ENCODE measurements at regions not wholly inside any gene's neighbourhood (a gene's known extent, or its start where the extent isn't known, plus 50 kb on each side); places are given as distances from the start of the nearest gene placed in this dataset.
"Not testable (repeated sequence)": the region's sequence is repeated elsewhere in the genome, so short reads cannot be mapped to it uniquely, and the experiment has no call there.

DNA sequence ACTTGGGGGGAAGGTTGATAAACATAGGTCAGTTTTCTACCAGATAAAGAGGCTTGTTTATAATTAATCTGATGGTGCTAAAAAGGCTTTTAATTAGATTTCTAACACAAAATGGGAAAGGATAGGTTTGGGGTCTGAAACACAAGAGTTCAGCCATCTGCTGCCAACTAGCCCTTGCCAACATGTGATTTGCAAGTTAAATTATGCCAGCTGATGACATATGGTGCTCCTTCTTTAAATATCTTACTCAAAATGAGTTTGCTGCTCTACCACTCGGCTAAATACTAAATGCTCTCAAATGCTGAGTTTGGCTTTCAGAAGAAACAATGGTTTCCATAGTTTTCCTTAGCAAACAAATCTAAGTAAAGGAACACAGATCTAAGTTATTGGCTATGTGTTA, 557.8 kb upstream of the CCDC54 start:
- no peak for DNase-seq (ENCODE audit: low read depth in 2 of 2)

DNA sequence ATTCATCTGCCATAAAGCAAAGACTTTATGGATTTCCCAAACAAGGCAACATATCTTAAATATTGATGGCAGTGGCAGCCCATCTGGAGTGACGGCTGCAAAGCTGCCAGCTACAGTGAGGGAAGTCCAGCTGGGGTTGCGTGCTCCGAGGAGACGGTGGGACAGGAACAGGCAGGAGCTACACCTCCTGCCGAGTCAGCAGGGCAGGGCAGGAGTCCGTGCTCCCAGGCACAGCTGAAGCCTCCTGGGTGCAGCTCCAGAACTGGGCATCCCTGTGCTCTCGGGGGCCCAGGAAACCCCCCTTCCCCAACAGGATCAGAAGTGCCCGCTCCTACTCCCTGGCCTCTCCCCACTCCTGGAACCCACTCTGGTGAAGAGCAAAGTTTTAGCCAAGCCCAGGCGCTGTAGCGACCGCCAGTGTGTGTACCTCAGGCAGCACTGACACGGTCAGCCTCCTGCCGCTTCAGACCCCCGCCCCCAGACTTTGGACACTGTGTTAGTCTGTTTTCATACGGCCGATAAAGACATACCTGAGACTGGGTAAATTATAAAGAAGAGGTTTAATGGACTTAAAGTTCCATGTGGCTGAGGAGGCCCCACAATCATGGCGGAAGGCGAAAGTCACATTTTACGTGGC, 556.4 kb upstream of the CCDC54 start:
- DNase-seq (ENCODE audit: low read depth in 2 of 2) = no peak

DNA sequence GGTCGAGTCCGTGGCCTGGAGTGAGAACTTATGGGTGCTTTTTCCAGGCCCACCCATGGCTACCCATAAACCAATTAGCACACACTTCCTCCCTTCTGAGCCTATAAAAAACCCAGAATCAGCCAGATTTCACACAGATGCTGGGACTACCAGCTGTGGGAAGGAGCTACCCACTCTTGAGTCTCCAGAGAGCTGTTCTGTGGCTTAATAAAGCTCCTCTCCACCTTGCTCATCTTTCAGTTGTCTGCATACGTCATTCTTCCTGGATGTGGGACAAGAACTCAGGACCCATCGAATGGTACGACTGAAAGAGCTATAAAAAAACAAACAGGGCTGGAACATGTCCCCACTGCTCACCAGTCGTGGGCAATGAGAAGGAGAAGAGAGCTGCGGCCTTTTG, 555.4 kb upstream of the CCDC54 start:
- DNase-seq (ENCODE audit: low read depth in 2 of 2) = no peak

DNA sequence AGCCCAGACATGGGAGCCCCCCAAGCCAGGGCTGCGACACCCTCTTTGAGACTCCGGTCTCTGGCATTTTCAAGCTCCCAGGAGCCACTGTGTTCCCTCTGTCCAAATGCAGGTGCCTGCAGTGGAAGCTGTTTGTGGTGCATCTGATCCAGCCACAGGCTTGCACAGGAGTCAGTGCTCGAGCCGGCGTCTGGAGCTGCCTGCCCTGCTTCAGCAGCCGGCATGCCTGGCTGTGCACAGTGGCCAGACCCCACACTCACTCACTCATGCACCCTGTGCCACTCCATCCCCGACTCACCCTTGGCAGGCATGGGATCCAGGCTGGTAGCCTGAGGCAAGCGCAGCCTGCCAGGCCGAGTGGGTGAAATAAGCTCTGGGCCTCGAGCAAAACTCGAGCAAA, 555.0 kb upstream of the CCDC54 start:
- DNase-seq (ENCODE audit: low read depth in 2 of 2) = no peak

DNA sequence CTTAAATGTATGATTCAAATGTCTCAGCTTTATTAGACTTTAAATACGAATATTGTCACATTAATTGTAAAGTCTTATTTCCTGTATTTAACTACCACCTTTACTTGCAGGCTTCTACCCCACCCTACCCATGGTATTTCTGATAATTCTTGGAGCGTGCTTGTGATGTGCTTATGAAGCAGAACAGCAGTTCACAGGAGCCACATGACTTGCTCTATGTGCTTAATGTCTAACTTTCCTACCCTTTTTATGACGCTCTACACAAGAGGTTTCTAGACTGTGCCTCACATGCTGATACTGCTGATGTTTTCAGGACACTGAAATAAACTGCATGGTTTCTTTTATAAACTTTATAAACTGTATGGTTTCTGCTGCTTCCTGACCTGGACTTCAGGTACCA, 553.5 kb upstream of the CCDC54 start:
- DNase-seq (ENCODE audit: low read depth in 2 of 2) = no peak

DNA sequence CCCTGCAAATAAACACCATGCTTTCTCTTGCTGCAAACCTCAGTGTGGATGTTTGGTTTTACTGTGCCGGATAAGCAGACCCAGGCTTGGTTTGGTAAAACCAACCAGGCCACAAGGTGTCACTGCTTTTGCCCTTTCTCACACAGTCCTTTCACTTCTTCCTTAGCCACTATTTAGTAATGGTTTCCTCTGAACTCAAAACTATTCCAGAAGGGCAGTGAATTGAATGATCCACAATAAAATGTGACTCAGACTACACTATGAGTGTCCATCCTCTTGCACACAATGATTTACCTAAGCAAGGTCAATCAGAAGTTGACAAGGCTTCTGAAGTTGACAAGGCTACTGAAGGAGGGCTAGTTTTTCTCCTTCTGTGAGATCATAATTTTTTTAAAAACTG, 552.4 kb upstream of the CCDC54 start:
- DNase-seq (ENCODE audit: low read depth in 2 of 2) = no peak

DNA sequence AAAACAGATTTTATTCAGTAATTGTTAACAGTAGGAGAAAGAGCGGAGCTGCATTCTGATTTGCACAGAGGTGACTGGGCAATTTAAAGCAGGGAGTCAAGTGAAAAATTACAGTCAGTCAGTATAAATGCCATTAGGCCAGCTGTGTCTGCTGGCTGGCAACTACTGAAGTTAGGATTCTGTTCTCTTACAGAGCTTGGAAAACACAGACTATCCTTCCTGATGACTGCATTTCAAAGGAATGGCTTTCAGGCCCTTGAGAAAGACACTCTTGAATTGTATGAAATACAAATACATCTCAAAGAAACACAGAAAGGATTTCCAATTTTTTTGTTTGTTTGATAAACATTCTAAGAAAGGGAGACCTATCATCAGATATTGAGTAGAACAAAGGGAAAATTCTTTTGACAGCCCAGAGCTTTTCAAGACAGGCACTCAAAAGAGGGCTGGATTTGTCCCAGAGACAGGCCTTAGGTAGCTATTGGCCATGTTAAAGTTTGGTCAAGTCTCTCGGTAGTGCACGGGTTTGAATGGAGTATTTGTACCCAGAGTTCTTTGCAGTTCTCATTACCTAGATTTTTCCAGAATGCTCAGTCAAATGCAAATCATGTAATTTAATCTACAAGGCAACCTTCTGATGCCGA, 551.2 kb upstream of the CCDC54 start:
- peak; percentile 55 to 58 for DNase-seq (ENCODE audit: low read depth in 2 of 2)

DNA sequence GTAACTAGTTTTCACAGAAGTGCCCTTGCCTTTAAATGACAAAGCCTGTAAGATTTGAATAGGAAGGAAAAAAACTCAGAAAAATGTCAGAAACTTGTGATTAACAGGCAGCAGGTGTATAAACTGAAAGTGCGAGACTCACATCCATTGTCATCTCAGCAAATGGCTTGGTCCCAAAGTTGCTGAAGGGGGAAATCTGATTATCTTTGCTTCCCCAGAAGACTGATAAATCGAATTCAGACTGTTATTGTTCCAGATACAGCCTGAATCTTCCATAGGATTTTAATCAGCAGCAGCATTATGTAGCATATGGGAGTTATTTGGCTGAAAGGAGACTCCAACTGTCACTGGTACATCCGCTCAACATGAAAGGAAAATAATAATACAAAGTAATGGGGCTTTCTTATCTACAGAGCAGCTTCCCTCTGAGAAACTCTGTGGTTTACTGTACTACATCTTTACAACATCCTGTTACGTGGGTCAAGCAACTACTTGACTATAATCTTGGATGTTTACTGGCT, 550.4 kb upstream of the CCDC54 start:
- DNase-seq (ENCODE audit: low read depth in 2 of 2) = no peak

DNA sequence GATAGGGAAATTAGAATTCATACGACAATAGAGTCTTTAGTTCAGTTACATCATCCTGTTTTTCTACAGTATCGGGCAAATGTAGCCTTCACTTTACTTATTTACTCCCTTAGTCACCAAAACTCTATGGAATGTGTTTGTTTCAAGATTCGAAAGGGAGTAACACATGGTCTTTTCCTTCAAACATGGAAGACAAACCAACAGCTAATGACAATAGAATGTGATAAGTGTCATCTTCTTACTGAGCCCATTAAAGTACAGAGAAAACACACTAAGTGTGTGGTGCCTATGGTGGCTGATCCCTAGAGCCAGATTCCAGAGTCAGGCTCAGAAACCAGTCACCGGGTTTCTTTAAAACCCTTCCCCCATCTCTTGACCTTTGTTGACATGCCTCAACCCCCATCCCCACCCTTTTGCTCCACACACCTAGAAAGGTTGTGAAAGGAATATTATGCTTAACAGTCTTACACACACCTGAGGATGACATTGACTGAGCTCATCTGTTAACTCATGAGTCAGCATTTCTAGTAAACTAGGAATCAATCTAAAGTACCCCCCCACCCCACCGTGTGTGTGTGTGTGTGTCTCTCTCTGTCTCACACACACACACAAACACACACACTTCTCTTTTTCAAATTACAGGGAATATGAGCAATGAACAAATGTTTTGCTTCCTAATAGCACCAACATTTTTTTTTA, 549.6 kb upstream of the CCDC54 start:
- no peak for DNase-seq (ENCODE audit: low read depth in 2 of 2)

DNA sequence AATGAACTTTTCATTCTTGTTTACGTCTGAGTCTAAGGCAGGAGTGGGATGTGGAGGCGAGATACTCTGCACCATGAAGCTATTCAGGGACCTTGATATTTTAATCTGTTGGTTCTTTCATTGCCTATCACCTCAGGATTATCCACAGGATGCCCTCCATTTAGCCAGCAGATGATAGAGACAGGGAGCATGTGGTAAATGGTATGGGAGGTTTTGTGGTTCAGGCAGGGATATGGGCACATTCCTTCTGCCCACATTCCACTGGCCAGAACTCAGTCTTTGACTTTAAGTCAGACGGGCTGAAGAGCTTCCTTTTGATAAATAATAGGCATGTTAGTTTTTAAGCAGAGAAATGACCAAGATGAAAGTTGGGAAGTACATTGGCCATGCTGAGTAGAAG, 548.0 kb upstream of the CCDC54 start:
- no peak for DNase-seq (ENCODE audit: low read depth in 2 of 2)

DNA sequence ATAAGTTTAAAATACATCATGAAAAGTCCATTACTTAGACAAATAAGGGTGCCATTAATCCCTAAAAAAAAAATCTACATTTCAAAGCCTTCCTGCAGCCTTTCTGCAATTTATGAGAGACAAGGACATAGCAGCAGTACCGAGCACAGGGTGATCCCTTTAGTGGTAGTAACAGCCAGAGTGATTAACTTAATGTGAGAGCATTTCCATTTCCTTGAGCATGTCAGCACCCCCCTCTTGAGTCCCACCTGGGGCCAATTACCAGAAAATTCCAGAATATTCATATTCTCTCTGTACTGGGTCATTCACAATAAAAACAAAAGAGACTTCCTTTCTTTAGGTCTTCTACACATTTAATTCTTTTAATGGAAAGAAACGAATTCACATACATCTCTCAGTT, 546.9 kb upstream of the CCDC54 start:
- DNase-seq (ENCODE audit: low read depth in 2 of 2) = no peak

DNA sequence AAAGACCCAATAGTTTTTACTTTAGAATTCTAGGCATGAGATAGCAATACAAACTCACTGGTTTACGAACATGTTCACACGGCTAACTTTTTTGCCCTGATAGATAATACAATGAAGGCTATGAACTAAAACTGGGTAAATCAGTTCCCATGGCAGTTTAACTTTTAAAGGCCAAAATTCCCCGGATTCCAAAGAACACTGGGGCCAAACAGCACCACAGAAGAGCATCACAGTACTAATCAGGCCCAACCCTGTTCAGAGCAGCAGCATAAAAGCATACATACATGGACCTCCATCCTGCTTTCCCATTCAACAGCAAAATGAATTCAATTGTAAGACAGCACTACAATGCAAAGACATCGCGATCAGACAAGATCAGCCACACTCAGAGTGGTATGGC, 540.3 kb upstream of the CCDC54 start:
- no peak for DNase-seq (ENCODE audit: low read depth in 2 of 2)

DNA sequence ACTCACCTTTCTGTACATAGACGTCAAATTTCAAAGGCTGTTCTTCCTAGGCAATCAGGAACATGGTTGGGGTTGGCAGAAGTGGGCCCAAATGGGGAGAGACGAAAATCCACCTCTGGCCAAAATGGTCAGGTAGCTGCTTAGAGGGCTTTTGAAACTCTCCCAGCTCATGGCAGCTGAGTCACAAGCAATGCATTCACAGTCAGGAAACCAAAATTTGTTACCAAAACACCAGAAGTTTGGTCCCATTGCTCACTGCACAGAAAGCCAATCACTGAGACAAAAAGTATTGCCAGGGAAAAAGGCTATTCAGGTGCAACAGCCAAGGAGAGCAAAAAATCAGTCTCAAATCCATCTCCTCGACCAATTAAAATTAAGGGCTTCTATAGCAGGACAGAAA, 539.6 kb upstream of the CCDC54 start:
- DNase-seq (ENCODE audit: low read depth in 2 of 2) = no peak

DNA sequence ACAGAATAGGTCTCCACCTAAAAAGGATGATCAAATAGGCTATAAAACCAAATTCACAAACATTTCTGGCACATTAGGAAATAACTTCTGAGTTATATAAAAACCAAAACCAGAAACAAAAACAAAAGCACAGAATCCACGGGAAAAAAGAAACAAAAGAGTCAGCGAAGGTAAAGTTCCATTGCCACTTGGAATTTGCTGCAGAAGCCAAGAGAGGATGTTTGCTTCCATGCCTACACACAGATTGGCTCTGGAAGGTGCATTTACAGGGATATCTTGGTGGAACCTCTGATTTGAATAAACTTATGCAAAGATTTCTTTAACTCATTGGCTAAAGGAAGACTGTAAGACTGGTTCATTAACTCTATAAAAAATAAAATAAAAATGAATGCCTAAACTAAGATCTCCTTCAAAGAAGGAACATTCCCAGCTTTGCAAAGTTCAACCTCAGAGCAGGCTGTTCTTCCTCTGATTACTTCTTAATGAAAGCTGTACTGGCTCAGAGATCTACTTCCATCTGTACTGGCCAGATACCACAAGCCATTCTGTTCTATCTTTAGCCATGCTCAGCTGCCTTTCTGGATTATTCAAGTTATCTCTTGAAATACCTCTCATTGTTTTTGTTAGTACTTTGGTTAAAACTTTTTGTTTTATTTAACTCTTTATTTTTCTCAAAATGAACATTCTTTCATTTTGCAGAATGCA, 537.5 kb upstream of the CCDC54 start:
- no peak for DNase-seq (ENCODE audit: low read depth in 2 of 2)

DNA sequence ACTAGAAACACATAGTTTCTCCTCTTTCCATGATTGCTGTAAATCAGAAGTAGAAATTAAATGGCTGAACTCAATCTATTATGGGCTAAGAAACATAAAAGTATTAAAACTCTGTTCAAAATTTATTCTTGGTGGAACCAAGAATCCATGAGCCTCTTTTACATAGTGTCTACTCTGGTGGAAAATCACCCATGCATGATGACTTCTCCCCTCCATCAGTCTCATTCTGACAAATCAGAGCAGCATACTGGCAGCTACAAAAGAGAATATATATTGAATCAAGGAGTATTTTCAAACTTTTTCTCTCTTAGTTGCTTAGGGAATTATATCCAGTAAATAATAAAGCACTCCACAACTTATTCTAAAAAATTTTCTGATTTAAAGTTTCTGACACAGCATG, 536.9 kb upstream of the CCDC54 start:
- no peak for DNase-seq (ENCODE audit: low read depth in 2 of 2)

DNA sequence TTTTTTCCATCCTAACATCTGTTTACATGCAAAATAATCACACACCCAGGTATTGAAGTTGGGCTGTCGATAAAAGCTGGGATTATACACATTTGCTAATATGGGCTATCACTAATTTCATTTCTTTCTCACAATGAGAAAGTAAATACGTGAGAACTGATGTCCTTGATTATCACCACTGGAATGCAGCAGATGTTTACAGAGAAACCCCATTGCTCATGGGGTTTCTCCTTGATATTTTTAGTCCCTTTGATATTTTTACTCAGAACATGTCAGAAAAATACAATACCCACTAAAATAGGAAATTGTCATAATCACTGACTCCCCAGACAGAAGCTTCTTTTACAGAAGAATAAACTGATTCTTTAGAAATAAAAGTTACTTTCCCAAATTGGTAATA, 535.1 kb upstream of the CCDC54 start:
- no peak for DNase-seq (ENCODE audit: low read depth in 2 of 2)

DNA sequence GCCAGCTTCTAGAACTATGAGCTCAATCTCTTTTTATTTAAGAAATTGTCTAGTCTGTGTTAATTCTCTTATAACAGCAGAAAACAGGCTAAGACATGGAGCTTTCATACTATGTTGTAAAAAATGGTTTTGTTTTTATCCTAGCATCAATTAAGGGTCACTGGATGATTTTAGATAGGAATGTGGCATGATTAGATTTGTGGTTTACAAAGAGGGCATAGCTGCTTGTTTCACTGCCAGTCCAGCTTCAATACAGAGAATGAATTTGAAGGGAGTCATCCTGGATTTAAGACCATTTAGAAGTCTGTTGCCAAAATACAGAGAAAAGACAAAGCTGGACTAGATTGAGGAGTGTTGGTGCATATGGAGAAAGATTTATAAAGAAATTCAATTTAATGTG, 532.6 kb upstream of the CCDC54 start:
- no peak for DNase-seq (ENCODE audit: low read depth in 2 of 2)

DNA sequence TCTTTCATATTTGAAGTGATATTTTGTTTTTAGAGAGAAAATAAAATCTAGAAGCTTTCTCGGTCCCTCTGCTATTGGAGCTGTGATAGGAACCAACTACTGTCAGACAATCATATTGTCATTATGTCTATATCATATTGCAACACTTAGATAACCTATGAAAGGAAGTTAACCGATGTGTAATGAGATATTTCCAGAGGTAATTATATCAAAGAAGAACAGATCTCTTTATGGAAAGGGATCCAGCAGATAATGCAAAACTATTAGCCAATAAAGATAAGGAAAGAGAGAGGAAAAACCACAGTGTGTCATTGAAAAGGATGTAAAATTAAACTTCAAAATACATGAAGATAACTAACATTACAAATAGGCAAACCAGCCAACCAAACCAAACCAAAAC, 529.1 kb upstream of the CCDC54 start:
- DNase-seq (ENCODE audit: low read depth in 2 of 2) = no peak

DNA sequence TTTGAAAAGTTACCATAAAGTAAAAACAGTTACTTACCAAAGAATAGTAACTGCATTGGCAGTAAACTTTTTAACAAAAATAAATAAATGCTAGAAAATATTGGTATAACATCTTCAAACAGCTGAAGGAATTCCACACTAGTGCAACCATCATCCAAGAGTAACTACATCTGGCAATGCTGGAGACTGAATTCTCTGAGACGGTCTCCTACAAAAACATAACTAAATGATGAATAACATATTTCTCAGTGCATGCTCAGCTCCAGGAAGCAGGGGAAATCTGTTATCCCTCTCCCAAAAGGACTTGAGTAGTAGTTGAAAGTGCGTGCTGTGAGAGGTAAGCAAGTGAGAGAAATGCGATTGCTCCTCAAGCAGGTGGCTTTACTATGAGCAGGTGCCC, 526.8 kb upstream of the CCDC54 start:
- DNase-seq (ENCODE audit: low read depth in 2 of 2) = peak in 1 of 2 experiments; percentile 34

DNA sequence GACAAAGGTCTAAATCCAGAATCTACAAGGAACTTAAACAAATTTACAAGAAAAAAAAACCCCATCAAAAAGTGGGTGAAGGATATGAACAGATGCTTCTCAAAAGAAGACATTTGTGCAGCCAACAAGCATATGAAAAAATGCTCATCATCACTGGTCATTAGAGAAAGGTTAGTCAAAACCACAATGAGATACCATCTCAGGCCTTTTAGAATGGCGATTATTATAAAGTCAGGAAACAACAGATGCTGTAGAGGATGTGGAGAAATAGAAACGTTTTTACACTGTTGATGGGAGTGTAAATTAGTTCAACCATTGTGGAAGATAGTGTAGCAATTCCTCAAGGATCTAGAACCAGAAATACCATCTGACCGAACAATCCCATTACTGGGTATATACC, 518.9 kb upstream of the CCDC54 start:
- DNase-seq (ENCODE audit: low read depth in 2 of 2) = not testable (repeated sequence)

DNA sequence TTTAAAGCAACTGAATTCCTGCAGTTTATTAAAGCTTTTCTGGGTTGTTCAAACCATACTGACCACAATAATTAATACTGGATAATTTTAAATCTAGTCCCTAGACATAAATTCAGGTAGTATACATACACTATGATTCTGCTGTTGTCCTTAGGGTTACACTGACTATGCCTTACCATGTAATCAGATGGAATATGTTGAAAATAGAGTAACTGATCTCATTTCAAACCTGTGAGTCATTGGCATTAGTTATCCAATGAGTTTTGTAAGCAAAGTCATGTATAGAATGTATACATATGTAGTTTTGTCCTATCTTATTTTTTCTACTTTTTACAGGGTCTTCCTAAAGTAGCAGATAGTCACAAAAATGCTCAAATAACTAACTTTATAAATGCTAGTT, 517.1 kb upstream of the CCDC54 start:
- no peak for DNase-seq (ENCODE audit: low read depth in 2 of 2)

DNA sequence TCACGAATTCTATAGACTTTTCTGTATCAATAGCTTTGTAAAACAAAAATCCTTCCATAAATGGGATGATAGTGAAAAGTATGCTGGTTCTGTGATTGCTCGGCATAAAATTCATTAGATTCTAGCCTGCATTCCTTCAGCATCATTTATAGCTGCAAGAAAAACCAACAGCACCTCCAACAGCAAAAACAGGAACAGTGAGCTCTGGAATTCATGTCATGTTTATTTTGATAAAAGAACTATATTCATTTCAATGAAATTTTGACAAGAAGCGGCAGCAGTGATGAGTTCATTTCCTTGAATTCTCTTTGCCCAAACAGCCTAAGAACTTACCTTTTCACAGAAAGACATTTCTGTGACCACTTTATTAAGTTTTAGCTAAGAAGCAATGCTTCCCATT, 515.2 kb upstream of the CCDC54 start:
- DNase-seq (ENCODE audit: low read depth in 2 of 2) = peak; percentile 38

DNA sequence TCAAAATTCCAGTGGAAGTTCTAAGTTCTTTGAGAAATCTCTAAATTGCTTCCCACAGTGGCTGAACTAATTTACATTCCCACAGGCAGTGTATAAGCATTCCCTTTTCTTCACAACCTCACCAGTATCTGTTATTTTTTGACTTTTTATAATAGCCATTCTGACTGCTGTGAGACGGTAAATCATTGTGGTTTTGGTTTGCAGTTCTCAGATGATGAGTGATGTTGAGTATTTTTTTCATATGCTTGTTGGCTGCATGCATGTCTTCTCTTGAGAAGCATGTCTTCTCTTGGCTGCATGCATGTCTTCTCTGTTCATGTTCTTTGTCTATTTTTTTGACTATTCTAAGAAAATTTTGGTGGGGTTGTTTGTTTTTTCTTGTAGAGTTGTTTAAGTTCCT, 499.6 kb upstream of the CCDC54 start:
- DNase-seq (ENCODE audit: low read depth in 2 of 2) = no peak

All from fibroblast of skin of left quadriceps (primary cell).